GF-D8 (cell line): ENCODE measurements at regions not wholly inside any gene's neighbourhood (a gene's known extent, or its start where the extent isn't known, plus 50 kb on each side); places are given as distances from the start of the nearest gene placed in this dataset.
A peak's percentile ranks its signal among the peaks of the same experiment; 100 is the strongest.

Experiments
- DNase-seq: peaks from one replicate; lab custom pipeline; 2025; lab: John Stamatoyannopoulos, UW

DNA sequence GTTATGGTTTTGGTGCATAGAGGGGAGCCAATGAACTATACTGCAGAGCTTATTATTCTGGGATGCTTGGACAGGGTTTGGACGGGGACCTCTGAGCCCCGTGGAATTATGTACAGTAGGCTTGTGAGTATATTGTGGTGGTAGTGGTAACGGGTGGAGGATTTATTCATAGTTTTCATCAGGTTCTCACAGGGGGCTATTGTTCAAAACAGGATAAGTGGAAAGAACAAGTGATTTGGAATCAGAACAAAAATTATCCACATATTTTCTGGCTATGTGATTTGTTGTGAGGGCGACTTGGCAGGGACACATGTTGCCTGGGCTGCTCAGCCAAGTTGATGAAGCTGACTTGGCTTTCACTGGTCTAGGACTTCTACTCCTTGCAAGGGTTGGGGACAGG lies 64.6 kb upstream of the ELOVL5 start:
- no peak for DNase-seq

GRCh38 chr6:53412751-53413150 lies 64.0 kb upstream of the ELOVL5 start:
- DNase-seq, result no peak

GRCh38 chr6:53412021-53412715 lies 63.4 kb upstream of the ELOVL5 start:
- DNase-seq, result no peak

DNA sequence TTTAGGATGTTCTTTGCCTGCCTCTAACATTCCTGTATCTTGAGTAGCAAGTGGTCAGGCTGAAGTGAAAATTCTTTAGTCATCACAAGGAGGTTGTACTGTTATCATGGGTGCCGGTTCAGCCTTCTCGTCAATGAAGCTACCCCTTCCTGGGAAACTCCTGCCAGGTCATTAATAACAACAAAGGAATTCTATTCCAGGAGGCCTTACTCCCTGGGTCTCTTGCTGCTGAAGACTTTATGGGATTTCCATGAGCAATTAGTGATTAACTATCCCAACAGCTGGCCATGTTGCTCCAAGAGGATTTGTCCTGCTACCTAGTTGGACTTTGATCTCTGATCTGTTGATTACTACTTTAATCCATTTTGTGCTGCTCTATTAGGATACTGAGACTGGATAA lies 62.7 kb upstream of the ELOVL5 start:
- no peak for DNase-seq

DNA sequence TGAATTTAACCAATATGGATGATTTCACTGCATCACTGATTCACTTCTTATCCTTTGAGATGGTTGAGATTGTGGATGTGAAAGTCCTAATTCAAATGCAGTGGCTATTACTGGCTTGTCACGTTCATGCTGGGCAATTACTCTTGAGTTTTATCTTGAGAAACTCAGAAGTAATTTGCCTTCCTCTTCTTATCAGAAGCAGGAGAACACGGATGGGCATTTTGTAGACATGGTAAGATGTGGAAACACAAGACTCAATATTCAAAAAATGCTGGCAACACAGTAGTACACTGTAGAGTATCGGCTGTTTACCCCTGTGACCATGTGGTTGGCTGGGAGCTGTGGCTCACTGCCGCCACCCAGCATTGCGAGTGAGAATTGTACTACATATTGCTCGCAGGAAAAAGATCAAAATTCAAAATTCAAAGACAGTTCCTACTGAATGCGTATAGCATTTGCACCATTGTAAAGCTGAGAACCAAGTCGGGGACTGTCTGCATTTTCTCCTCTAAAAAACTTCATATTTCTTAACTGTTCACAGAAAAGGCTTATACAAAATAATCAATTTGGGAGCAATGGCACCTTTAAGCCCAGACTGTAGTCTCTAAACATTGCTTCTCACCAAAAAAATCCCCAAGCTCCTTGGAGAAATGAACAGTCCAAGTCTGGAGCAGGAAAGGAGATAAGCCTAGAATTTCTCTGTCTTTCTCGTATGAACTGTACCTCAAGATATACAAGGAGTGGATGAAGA lies 61.9 kb upstream of the ELOVL5 start:
- DNase-seq, result peak; percentile 2

DNA sequence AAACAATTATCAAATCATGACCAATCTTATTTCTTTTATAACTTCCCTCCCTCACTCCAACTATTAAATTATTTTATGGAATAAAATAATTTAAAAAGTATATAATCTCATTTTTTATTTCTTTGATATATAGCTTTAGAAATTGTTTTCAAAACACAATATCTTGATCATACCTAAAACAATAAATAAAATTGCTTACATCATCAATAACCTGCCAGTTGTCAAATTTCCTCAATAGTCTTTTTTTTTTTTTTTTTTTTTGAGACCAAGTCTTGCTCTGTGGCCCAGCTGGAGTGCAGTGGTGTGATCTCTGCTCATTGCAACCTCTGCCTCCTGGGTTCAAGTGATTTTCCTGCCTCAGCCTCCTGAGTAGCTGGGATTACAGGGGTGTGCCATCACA lies 60.1 kb upstream of the ELOVL5 start:
- no peak for DNase-seq

DNA sequence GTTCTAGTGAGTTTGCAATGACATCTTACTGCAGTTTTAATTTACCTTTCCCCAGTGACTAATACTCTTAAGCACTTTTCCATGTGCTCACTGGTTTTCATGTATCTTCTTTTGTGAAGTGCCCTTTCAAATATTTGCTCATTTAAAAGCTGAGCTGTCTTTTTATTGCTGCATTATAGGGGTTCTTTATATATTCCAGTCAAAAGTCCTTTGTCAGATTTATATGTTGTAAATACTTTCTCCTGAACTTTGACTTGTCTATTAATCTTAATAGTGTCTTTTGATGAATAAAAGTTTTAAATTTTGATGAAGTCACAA lies 50.2 kb upstream of the ELOVL5 start:
- DNase-seq, result no peak

GRCh38 chr6:53398247-53399026 lies 49.7 kb upstream of the ELOVL5 start:
- no peak for DNase-seq
